NCI-H1417 treated with DMSO at 0.1 percent for 48 hours (cell line): ENCODE measurements at regions not wholly inside any gene's neighbourhood (a gene's known extent, or its start where the extent isn't known, plus 50 kb on each side); places are given as distances from the start of the nearest gene placed in this dataset.

Source experiments
- DNase-seq: peaks from one replicate; lab custom pipeline; 2025; lab: John Stamatoyannopoulos, UW

DNA sequence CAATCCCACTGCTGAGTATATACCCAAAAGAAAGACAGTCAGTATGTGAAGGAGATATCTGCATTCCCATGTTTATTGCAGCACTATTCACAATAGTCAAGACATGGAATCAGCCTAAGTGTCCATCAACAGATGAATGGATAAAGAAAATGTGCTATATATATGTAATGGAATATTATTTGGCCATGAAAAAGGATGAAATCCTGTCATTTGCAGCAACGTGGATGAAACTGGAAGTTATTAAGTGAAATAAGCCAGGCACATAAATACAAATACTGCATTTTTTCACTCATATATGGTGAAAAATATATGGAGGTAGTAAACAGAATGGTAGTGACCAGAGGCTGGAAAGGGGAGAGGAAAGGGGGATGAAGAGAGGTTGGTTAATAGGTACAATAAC is 188.9 kb upstream of the SERP2 start:
- no peak for DNase-seq

DNA sequence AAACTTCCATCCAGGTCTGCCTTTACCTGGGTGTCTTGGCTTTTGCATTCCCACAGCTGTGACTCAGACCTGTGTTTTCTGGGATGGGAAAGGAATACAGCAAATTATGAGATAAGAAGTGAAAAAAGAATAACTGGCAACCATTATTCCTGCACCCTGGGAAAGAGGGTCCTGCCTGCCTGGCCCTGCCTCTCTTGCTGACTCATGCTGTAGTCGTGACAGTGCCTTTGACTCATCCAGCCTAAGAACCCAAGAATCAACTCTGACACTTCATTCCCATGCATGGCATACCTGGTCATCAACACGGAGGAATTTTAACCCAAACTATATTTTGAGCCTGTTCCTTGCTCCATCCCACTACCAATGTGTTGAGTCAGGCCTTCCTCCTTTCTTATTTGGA is 185.4 kb upstream of the SERP2 start:
- DNase-seq = no peak

DNA sequence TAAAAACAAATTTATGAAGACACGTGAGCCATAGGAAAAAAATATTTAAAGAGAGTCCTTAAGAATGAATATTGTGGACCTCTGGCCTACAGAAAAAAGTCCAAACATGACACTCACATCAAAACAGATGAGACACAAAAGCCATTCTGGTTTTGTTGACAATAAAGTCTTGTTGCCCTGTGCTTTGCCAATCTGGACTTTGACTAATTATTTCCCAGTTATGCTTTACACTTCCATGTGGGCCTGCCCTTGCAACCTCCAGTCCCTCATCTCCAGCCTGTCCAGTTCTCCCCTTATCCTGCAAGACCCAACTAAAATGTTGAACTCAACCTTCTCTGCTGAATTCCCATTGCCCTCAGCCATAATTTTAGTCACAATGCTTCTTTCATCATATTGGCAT is 184.5 kb upstream of the SERP2 start:
- no peak for DNase-seq

DNA sequence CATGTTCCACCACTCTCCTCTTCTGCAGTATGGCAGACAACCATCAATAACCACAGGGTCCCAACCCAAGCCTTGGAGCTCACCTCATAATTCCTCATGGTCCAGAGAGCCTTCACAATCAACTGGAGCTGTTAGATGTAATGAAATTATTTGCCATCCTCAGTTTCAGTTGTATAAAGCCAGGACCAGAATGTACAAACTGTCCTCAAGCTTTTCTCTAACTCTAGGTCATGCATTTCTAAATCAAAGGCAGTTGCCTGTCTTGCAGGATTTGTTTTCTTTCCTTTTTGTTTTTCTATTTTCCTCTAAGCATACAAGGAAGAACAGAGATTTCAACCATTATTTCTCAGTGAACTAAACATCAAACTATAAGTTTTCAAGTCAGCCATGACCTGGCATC is 182.5 kb upstream of the SERP2 start:
- no peak for DNase-seq

DNA sequence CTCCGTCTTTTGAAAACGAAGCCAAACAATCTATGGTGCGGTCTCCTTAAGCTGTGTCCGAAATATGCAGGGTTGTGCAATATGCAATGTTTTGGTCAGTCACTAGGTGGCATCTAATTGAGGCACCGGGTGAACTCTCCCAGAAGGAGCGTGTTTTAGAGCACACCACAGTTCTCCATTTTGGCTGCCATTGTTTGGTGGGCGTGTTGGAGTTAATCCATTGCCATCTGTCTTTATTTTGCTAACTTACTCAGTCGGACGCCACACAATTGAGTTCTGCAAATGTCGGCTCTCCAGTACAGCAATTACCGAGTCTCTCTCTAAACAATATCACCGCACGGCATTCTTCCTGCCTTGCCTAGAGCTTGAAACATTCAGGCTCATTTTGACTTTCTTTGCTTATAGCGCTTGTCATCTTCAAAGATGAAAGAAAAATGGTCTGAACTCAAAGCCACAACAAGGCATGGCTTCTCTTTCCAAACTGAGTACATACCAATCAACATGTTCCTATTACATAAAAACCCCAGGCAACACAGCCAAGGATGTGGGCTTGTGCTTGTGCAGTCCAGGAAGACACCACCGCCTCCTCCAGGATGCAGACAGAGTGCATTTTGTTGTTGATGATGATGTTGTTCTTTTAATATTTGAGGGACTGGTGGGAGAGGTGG is 182.0 kb upstream of the SERP2 start:
- DNase-seq = no peak

DNA sequence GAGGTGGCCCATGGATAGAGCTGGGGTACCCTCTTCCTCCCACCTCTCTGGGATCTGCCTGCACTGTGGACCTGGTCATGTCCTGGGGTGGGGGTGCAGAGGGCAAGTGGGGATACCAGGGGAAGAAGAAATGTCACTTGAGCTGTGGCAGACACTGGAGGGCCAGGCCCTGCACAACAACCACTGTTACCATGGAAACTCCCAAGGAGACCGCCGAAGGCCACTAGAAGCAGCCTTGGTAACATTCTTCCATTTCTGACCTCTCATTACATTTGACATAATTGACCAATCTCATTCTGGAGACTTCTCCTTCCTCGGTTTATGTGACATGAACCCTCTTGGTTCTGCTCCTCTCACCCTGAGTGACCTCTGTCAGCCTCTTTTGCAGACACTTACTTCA is 179.9 kb upstream of the SERP2 start:
- DNase-seq = no peak

DNA sequence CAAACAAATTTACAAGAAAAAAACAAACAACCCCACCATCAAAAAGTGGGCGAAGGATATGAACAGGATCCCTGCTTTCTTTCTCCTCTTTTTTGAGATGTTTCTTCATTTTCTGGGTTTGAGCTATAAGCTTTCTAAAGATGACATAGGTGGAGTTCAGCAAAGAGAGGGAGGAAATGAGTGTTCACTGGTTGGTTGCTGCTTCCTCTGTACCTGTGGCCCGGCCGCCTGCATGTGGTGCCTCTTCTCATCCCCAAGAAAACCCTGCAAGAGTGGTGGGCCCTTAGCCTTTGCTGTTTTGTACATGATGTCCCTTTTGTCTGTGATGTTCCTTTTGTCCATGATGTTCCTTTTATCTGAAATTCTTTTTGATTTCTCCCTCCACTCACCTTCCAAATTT is 178.4 kb upstream of the SERP2 start:
- no peak for DNase-seq

DNA sequence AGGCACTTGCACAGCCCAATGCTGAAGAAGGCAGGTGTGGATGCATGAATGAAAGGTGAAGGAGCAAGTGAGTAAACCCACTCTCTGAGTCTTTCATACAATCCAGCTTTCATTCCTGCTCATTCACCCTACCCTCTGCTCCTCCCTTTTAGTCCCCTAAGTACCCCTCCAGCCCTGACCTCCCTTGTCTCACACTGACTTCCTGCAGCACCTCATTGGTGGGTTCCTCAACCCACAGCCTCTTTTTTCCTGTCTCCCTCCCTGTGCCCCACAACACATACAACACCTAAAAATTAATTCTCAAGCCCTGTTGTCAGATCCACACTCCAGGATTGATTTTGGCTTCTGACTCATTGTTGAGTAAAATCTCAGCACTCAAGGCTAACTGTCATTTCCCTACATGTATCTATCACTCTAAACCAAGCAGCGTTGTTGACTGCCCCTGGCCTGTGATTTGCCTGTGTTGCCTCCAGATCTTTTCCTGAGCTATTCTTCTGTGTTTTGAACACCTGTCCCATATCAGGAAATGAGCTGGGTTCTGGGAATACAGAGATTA is 177.3 kb upstream of the SERP2 start:
- DNase-seq = no peak

DNA sequence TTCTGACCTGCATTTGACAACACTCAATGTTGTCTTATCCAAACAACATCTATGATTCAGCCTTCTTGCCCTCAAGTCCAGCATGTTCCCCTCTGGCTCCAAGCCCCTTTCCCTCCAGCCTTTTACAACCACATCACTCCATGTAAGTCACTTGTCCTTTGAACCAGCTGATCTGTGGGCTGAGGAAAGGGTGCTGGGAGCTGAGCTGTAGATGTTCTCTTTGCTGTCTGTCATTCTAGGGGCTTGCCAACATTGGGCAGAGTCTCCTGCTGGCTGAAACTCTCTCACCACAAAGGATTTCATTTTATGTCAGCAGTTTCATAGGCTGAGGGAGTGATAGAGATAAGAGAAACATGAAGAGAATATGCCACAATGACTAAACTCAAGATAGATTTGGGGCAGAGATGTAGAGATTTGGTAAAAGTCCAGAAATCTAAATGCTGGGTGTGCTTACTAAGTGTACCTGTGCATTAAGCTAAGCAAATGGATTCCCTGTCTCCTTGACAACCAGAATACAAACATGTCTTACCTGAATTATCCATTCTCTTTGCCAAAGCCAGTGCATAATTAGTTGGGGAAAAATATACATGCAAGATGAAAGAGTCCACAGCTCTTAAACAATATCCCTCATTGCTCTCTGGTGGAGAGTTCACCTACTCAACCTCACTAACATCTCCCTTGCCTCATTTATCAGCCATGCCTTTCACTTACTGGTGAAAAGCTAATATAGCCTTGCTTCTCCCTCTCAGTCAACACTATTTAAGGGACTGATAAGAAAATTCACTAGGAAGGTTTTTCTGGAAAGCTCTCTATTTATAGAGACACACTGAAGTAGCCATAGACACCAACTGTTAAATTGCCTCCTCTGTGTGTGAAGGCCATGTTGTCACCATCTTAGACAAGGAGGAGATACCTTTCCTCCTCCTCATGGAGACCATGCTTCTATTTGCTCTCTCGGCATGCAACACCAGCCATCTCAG is 175.5 kb upstream of the SERP2 start:
- no peak for DNase-seq

DNA sequence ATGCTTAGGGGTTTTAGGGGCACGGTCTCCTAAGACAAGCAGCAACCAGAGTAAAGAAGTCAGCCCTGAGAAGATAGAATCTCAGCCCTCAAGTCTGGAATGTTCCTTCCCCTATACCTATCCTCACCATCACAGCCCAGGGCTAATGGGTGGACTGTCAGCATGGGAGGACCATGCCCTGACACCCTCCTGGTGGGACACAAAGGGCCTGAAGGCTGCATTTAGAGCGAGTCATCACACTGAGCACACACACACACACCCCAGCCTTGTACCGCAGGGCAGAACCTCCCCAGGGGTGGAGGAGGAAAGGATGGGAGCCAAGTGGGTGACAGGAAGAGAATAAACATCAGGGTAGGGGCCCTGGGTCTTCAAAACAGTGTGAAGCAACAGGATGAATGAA is 174.8 kb upstream of the SERP2 start:
- DNase-seq = no peak

DNA sequence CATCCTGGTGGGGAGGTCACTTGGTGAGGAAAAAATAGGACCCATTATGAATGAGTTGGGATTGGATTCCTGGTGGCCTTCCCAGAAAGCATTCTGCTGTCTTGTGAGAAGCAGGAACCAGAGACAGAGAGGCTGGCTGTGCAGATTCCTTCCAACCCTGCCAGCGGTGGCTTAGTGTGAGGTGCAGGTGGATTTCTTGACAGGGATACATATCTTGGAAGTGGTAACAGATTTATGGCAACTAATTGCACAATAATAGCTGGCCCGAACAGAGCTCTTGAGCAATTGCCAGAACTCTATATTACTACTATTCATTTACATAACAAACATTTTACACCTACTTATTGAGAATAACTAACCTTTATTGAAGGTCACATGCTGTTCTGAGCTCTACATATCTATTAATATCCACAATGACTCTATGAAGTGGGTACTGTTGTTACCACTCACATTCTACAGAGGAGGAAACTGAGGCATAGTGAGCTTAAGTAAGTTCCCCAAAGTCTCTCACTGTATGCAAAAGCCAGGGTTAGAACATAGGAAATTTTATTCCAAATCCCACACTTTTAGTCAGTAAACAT is 173.9 kb upstream of the SERP2 start:
- no peak for DNase-seq

DNA sequence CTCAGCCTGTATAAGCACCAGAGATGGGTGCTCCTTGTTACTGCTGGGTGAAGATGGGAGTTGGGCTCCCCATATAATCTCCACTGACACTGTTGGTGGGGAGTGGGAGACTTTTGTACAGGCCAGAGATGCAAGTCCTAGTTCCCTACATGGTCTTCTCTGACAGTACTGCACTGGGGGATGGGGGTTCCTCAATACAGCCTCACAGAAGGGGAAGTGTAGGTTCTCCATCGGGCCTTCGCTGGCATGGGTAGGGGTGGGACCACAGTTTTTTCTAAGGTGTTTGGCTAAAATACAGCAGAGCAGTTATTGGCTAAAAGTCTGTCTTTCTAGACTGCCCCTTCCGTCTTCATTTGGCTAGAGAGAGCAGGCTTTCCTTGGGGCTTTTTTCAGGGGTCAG is 167.2 kb upstream of the SERP2 start:
- DNase-seq = no peak

DNA sequence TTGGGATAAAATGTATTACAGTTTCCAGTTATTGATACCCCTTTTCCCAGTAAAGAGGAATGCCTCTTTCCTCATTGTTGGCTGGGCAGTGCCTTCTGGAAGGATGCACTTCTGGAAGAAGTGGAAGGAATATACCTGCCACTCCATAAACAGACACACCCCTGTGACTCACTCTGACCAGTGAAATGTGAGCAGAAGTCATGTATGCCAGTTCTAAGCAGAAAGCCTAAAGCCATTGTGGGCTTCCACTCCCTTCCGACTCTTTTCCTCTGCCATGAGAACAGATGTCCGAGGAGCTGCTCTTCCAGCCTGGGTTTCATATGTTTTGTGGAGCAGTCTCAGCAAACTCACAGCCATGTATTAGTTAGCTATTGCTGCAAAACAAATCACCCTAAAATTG is 166.1 kb upstream of the SERP2 start:
- DNase-seq = no peak

DNA sequence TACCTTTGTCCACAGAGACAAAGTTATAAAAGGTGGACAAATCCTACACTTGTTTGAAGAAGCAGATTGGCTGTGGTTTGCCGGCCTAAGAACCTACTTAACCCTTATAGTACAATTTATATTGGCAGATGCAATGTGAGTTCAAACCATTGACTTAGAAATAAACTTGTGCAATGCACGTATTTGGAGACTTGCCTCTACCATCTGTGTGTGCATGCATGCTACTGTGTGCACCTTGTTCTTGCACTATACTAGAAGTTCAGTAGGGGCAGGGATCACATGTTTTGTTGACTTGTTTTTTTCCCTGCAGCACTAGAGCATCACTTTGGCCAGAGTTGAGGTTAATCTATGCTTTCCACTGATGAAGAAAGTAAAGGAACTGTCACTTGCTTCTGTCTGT is 163.1 kb upstream of the SERP2 start:
- DNase-seq = no peak

DNA sequence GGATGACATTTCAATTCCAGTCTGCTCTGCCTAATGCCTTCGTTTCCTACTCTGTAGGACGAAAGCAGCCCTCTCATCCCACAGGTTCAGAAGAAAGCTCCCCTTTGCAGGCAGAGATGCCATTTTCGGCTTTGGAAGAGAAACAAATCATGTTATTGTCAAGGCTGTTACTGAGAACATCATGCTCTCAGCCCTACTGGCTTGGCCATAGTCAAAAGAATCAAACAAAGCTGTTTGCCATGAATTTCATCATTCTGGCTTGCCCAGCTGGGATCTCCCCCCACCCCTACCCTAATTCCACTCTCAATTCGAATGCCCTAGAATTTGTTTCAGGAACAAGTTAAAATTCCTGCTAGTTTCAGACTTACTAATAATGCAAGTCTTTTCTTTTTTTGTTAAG is 162.3 kb upstream of the SERP2 start:
- DNase-seq = no peak

DNA sequence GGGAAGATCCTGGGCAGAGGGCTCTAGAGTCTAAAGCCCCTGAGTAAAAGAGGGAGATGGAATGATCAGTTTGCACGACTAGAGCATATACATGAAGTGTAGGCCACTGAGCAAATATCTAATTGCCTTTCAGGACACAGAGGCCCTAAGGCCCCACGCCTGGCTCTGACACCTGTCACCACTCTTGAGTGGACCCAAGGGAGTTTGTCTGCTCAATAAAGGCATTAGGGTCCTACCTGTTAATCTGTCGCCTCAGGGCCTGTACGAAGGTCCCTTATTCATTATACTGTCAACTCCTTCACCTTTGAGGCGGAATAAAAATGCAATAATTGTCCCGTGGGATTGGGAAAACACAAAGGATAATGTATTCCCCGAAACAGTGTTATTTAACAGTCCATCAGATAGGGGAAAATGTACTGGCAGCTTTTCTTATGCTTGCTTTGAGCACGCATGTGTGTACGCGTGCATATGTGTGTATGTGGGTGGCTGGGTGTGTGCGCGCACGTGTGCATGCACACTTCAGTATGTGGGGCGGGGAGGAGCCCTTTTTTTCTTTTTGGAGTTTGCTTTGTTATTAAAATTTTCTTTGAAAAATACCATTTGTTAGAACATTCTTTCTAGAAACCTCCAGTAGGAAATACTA is 161.8 kb upstream of the SERP2 start:
- no peak for DNase-seq

DNA sequence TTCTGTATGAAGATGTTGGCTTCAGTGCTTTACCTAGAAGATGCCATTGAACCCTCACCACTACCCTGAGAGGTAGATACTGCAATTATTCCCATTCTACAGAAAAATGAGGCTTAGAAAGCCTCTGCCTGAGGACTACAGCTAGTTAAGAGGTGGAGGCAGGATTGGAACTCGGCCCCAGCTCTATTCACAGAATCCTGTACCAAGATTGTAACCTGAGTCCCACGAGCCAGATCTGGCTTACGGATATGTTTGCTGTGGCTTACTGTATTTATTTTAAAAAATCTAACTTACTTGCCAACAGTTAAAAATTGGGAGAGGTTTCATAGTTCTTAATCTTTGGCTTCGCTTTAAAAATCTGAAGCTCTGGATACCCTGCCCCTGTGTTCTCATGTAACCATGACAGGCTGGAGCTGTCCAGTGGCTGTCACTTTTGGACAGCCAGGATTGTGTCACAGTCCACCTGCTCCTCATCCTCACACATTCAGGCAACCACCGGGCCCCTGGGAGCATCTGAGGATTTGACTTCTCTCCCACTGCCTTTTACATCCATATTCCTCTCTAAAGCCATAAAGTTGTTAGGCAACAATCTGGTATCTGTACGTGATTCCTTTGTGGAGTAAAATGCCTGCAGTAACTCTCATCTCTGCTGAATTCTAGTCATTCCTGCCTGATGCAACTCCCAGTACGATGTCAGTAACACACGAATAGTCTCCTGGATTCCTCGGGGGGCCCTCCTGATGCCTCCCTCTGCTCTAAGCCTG is 160.8 kb upstream of the SERP2 start:
- no peak for DNase-seq

DNA sequence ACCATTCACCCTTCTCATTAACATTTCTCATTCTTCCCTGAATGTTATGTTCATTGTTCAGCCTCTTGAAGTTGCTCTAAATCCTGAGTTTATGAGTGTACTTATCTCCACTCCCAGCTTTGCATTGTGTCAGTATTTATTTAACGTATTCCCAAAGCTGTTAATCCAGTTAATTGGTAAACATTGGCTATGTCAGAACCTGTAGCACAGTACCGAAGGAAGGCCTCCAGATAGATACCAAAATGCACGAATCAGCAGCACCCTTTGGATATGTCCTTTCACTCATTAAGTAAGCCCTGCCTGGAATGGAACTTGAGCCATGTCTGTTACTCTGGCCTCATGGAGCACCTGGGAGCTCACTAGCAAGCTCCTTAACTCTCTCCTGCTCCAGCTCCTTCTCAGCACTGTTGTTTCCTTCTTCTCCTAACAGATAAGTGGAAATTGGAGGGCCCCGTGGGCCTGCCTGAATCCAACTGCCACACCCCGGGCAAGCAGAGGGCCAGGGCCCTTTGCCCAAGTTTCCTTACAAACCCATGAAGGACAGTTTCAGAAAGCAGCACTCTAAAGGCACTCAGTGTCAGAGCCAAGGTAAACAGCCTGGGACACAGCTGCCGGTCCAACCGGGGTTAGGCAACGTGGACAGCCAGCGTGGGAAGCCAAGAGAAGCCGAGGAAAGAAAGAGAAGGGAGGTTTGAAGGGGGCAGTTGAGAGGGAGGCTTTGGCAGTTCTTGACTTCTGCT is 155.0 kb upstream of the SERP2 start:
- DNase-seq = no peak

DNA sequence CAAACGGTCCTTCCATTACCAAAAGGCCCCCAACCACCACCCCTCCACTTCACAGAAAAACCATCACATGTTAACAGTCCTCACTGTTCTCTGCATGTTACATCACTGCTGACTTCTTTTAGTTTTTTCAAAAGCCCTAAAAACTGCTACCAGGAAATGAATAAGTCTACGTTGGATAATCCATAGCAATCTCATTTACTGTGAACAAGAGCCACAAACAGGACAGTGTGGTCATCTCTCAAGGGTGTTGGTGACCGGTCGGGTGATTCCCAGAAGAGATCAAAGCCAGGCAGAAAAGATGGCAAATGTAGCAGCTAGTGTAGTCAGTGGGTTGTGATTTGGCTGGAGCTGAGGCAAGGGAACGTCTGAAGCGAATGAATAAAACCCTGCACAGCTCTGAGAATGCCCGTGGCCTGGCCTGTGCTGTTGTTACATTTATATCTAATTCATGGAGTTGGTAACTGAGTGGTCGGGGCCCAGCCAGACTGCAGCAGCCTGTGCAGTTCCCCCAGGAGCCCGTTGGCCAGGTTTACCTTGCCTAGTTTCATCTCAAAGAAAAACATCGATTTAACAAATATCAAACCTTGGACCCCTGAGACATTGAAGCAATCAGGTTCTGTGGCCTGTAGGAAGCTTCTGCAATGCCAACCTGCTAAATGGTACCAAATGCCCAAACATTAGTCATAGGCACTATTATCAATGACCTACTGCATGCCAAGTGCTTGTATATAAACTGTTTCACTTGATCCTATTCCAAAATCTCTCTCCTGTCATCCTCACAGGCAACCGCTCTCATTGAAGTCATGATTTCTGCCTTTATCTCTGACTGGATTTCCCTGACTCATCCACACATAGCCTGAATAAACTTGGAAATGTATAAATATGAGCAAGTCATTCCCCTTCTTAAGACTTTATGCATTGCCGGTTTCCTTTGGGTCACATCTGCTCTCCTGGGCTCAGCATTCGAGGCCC is 153.8 kb upstream of the SERP2 start:
- DNase-seq = no peak

DNA sequence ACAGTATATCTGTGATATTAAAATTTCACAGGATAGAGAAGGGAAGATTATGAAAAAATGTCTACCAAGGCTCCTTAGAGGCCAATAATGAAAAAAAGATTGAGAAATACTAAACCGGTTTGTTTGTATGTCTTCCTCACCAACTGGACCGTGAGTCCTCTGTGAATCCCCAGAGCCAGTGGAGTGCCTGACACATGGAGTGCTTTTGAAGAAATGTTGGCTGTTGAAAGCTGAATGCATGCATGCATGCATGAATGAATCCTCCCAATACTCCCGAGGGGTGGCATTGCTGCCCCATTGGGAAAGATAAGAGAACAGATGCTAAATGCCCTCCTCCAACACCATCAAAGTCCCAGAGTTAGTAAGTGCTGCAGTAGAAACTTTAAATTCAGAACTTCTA is 152.7 kb upstream of the SERP2 start:
- DNase-seq = no peak
